K562 (cell line): ENCODE measurements at regions not wholly inside any gene's neighbourhood (a gene's known extent, or its start where the extent isn't known, plus 50 kb on each side); places are given as distances from the start of the nearest gene placed in this dataset.

ENCODE experiments used
- ATAC-seq: fragments of 200-7000 bp; cut with Tn5 transposase; 3 replicates; pipeline ENCODE4 v1.9.1; 2020; ENCODE audit warnings: moderate library complexity
- BruUV-seq: library from RNA; stranded (reverse); fragments of 400-500 nt; replicated peaks from 2 replicates; lab custom pipeline; 2021; lab: Mats Ljungman, UMichigan
- CTCF ChIA-PET: fragments of 300-600 bp; formaldehyde crosslinking; extraction: SDS; loops from one replicate; lab custom pipeline; 2021; ENCODE audit warnings: low intra/inter-chr PET ratio; lab: Yijun Ruan, JAX
- POLR2A ChIA-PET: fragments of 300-600, 350-650 bp; sonication (Branson Sonifier 250); formaldehyde crosslinking; extraction: SDS; loops from one replicate; lab custom pipeline; 2021; ENCODE audit warnings: antibody characterized with exemption, inconsistent platforms; lab: Yijun Ruan, JAX
- DNase-seq, 4 experiments: peaks; one replicate each; pipeline versions ENCODE4 v3.0.0 to v3.0.0-alpha.2; 2011 to 2018; ENCODE audit warnings: low spot score in 3 of 4, mixed read lengths in 3 of 4; ENCODE audit errors: extremely low read depth in 1 of 4
- FAIRE-seq: peaks from 2 replicates; lab custom pipeline; 2011; peaks lifted over from hg19 to GRCh38; lab: Jason Lieb, UNC
- H2AFZ ChIP-seq: 2 replicates; pipeline ENCODE4 v1.6.0; 2011; ENCODE audit warnings: low read depth, low read length, control low read depth, inconsistent platforms
- H3K27ac ChIP-seq: fragments of 200-600 bp; 3 replicates; pipeline ENCODE4 v1.8.0; 2011; ENCODE audit warnings: low read depth, mild to moderate bottlenecking, control low read depth, inconsistent platforms, low read length, moderate library complexity, mixed read lengths; ENCODE audit errors: extremely low read depth
- H3K27me3 ChIP-seq, 2 experiments: fragments of 300-600 bp in 1 of 2; 2 replicates in 1 of 2; 3 replicates in 1 of 2; pipeline versions ENCODE4 v1.6.0 to v1.8.0; 2011; ENCODE audit warnings: inconsistent platforms in 2 of 2, low read length in 2 of 2, mild to moderate bottlenecking in 1 of 2, mixed read lengths in 1 of 2, moderate library complexity in 1 of 2; ENCODE audit not compliant: control insufficient read depth in 2 of 2, insufficient read depth in 2 of 2
- H3K36me3 ChIP-seq: fragments of 300-600 bp; 3 replicates; pipeline ENCODE4 v1.8.0; 2011; ENCODE audit warnings: mild to moderate bottlenecking, low read length, inconsistent platforms; ENCODE audit not compliant: control insufficient read depth, insufficient read depth
- H3K4me1 ChIP-seq, 2 experiments: fragments of 200-600 bp in 1 of 2; replicated peaks in 1 of 2; 2 replicates in 1 of 2; 3 replicates in 1 of 2; pipeline versions ENCODE4 v1.5.1 to v1.8.0; 2011; ENCODE audit warnings: inconsistent platforms in 2 of 2, low read length in 2 of 2, mild to moderate bottlenecking in 1 of 2, mixed read lengths in 1 of 2, moderate library complexity in 1 of 2; ENCODE audit not compliant: control insufficient read depth in 2 of 2, insufficient read depth in 2 of 2
- H3K4me2 ChIP-seq: 2 replicates; pipeline ENCODE4 v1.6.1; 2011; ENCODE audit warnings: low read length, control low read depth, inconsistent platforms, mixed read lengths; ENCODE audit not compliant: insufficient read depth
- H3K4me3 ChIP-seq: fragments of 200-600 bp; sonication (generic), shearing (Covaris generic); 2 replicates; pipeline ENCODE4 v1.5.1; 2016; ENCODE audit warnings: control low read depth, inconsistent platforms
- H3K79me2 ChIP-seq: fragments of 200-600 bp; 3 replicates; pipeline ENCODE4 v1.8.0; 2011; ENCODE audit warnings: low read length, inconsistent platforms; ENCODE audit not compliant: control insufficient read depth, insufficient read depth
- H3K9ac ChIP-seq, 2 experiments: 2 replicates each; pipeline versions ENCODE4 v1.6.0 to v1.6.1; 2011; ENCODE audit warnings: low read depth in 2 of 2, low read length in 2 of 2, control low read depth in 1 of 2, inconsistent platforms in 1 of 2, mild to moderate bottlenecking in 1 of 2, mixed read lengths in 1 of 2; ENCODE audit not compliant: insufficient read depth in 1 of 2
- H3K9me1 ChIP-seq: one replicate; pipeline ENCODE4 v1.6.0; 2011; ENCODE audit warnings: inconsistent platforms, mild to moderate bottlenecking, low read length, moderate library complexity; ENCODE audit not compliant: control insufficient read depth, insufficient read depth
- H3K9me3 ChIP-seq: replicated peaks from 2 replicates; pipeline ENCODE4 v1.5.1; 2011; ENCODE audit warnings: low read depth, low read length, inconsistent platforms; ENCODE audit not compliant: control insufficient read depth, insufficient read depth
- H4K20me1 ChIP-seq: replicated peaks from 2 replicates; pipeline ENCODE4 v1.6.1; 2011; ENCODE audit warnings: low read length, inconsistent platforms, mixed read lengths; ENCODE audit not compliant: control insufficient read depth, insufficient read depth
- GABPA ChIP-seq: fragments of 200-800 bp; sonication (Bioruptor generic); conservative IDR thresholded peaks from 2 replicates; pipeline ENCODE4 v1.6.1; 2016; ENCODE audit warnings: low read depth, missing genetic modification characterization, missing compliant biosample characterization
- SREBF1 ChIP-seq: fragments of 150-350 bp; IDR thresholded peaks from 2 replicates; pipeline ENCODE4 v1.6.1; 2014; ENCODE audit warnings: antibody characterized with exemption, low read depth, low read length, borderline replicate concordance
- TAF15 ChIP-seq: fragments of 200-400 bp; formaldehyde crosslinking; IDR thresholded peaks from 2 replicates; pipeline ENCODE4 v1.6.1; 2017; ENCODE audit warnings: mild to moderate bottlenecking, low read depth, low read length, moderate library complexity
- TCF7L2 ChIP-seq: fragments of 150-350 bp; IDR thresholded peaks from 2 replicates; pipeline ENCODE4 v1.6.1; 2016; ENCODE audit warnings: low read depth, mild to moderate bottlenecking, low read length, moderate library complexity
- ZNF347 ChIP-seq: fragments of 450-650 bp; formaldehyde crosslinking; IDR thresholded peaks from 2 replicates; pipeline ENCODE4 v1.4.0; 2020; ENCODE audit warnings: low read depth, mild to moderate bottlenecking, moderate library complexity
- ZNF696 ChIP-seq: fragments of 250-450 bp; sonication (Bioruptor Pico); conservative IDR thresholded peaks from 2 replicates; pipeline ENCODE4 v1.4.0; 2020; ENCODE audit warnings: mild to moderate bottlenecking, moderate library complexity
- WGBS: fragments of 100-300 bp; shearing (Covaris generic); methylation state at CpG from one replicate; pipeline ENCODE4 v1.1.6; 2016; ENCODE audit warnings: low coverage, mixed read lengths; ENCODE audit not compliant: insufficient coverage; ENCODE audit errors: missing lambda C conversion rate; 5-methylcytosine and 5-hydroxymethylcytosine counted together
- in situ Hi-C: fragments of 300-500 bp; cut with MboI; formaldehyde crosslinking; loops from 4 replicates; pipeline ENCODE4 v1.15.0; 2018; ENCODE audit warnings: inconsistent platforms, mixed read lengths
- intact Hi-C: fragments of 100-400 bp; cut with micrococcal nuclease; formaldehyde crosslinking; loops from 2 replicates; pipeline ENCODE4 v1.14.2; 2022
- TF ChIP-seq, protein P1 (sequence below): fragments of 250-450 bp; sonication (Bioruptor Pico); IDR thresholded peaks from 2 replicates; pipeline ENCODE4 v1.4.0; 2020; ENCODE audit warnings: mild to moderate bottlenecking, moderate library complexity
- TF ChIP-seq, protein P2 (sequence below), 2 experiments: fragments of 450-650 bp in 1 of 2; sonication (generic) in 1 of 2; formaldehyde crosslinking in 1 of 2; IDR thresholded peaks; 2 replicates each; pipeline versions ENCODE4 v1.7.1 to v1.9.0; 2016 to 2022; ENCODE audit warnings: inconsistent platforms in 1 of 2, mild to moderate bottlenecking in 1 of 2, missing genetic modification reagents in 1 of 2

DNA sequence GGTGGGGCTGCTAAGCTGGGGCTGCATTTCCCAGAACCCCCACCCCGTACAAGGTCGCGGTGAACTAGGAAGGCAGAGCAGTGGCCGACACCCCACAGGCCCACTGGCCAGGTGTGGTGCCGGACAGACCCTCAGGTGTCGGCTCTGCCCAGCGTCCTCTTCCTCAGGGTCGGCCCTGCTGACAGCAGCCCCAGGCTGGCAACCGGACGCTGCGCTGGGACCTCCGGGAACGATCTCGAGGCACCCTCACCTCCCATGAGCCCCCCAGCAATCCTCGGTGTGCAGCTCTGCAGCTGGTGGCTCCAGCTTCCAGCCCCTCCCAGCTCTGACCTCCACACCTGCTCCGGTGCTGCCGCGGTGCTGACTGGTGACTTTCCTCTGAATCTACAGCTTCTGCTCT, 142.9 kb upstream of the SPACA7 start:
- Histone ChIP-seq H3K9me1 (no peaks in the 10 kb centered on the region), H3K27me3 (peaks cover 0 to 28% of the 10 kb centered on the region in 2 experiments; a peak in 3 of 5 replicates), H3K9me3 (no peaks in the 10 kb centered on the region), H4K20me1 (no peaks in the 10 kb centered on the region), H2AFZ (no peak overlapping the region), H3K4me3 (no peak overlapping the region), H3K4me1 (no peaks in the 10 kb centered on the region), H3K4me2 (no peak overlapping the region), H3K9ac (no peak overlapping the region), H3K27ac (no peak overlapping the region), H3K79me2 (no peaks in the 10 kb centered on the region), H3K36me3 (no peaks in the 10 kb centered on the region)
- ATAC-seq (no peak), FAIRE-seq (no peak), DNase-seq (no peak)
- ChIA-PET CTCF (no interaction called here), POLR2A (no interaction called here)
- in situ Hi-C loops (no loop called here), intact Hi-C loops (no loop called here)
- 2% methylated on average over 6 of the region's 18 CpGs for WGBS
- no TSS peak for BruUV-seq
- TF ChIP-seq, protein P1, sequence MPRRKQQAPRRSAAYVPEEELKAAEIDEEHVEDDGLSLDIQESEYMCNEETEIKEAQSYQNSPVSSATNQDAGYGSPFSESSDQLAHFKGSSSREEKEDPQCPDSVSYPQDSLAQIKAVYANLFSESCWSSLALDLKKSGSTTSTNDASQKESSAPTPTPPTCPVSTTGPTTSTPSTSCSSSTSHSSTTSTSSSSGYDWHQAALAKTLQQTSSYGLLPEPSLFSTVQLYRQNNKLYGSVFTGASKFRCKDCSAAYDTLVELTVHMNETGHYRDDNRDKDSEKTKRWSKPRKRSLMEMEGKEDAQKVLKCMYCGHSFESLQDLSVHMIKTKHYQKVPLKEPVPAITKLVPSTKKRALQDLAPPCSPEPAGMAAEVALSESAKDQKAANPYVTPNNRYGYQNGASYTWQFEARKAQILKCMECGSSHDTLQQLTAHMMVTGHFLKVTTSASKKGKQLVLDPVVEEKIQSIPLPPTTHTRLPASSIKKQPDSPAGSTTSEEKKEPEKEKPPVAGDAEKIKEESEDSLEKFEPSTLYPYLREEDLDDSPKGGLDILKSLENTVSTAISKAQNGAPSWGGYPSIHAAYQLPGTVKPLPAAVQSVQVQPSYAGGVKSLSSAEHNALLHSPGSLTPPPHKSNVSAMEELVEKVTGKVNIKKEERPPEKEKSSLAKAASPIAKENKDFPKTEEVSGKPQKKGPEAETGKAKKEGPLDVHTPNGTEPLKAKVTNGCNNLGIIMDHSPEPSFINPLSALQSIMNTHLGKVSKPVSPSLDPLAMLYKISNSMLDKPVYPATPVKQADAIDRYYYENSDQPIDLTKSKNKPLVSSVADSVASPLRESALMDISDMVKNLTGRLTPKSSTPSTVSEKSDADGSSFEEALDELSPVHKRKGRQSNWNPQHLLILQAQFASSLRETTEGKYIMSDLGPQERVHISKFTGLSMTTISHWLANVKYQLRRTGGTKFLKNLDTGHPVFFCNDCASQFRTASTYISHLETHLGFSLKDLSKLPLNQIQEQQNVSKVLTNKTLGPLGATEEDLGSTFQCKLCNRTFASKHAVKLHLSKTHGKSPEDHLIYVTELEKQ (CRISPR knock-in tag), result no peak
- TF ChIP-seq, protein P2, sequence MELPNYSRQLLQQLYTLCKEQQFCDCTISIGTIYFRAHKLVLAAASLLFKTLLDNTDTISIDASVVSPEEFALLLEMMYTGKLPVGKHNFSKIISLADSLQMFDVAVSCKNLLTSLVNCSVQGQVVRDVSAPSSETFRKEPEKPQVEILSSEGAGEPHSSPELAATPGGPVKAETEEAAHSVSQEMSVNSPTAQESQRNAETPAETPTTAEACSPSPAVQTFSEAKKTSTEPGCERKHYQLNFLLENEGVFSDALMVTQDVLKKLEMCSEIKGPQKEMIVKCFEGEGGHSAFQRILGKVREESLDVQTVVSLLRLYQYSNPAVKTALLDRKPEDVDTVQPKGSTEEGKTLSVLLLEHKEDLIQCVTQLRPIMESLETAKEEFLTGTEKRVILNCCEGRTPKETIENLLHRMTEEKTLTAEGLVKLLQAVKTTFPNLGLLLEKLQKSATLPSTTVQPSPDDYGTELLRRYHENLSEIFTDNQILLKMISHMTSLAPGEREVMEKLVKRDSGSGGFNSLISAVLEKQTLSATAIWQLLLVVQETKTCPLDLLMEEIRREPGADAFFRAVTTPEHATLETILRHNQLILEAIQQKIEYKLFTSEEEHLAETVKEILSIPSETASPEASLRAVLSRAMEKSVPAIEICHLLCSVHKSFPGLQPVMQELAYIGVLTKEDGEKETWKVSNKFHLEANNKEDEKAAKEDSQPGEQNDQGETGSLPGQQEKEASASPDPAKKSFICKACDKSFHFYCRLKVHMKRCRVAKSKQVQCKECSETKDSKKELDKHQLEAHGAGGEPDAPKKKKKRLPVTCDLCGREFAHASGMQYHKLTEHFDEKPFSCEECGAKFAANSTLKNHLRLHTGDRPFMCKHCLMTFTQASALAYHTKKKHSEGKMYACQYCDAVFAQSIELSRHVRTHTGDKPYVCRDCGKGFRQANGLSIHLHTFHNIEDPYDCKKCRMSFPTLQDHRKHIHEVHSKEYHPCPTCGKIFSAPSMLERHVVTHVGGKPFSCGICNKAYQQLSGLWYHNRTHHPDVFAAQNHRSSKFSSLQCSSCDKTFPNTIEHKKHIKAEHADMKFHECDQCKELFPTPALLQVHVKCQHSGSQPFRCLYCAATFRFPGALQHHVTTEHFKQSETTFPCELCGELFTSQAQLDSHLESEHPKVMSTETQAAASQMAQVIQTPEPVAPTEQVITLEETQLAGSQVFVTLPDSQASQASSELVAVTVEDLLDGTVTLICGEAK (IDR thresholded peaks at IDR 0.05), result no peak
- TF ChIP-seq, protein P2 (CRISPR knock-in tag; IDR thresholded peaks at IDR 0.05), result no peak
- TF ChIP-seq ZNF347 (no peak), SREBF1 (no peak), TCF7L2 (no peak), GABPA (tag) (no peak), ZNF696 (CRISPR knock-in tag) (no peak), TAF15 (no peak)
